A549 (cell line): ENCODE measurements at regions not wholly inside any gene's neighbourhood (a gene's known extent, or its start where the extent isn't known, plus 50 kb on each side); places are given as distances from the start of the nearest gene placed in this dataset.

Experiments used
- ATOH8 ChIP-seq: fragments of 250-450 bp; sonication (Bioruptor Pico); IDR thresholded peaks from 2 replicates; pipeline ENCODE4 v1.5.0; 2020; ENCODE audit warnings: low read depth, mild to moderate bottlenecking, moderate library complexity
- BHLHE40 ChIP-seq: IDR thresholded peaks from 2 replicates; pipeline ENCODE4 v1.6.1; 2012; ENCODE audit warnings: low read depth, low read length, inconsistent platforms
- CTCF ChIP-seq: fragments of >200 bp; sonication (Bioruptor Twin); formaldehyde crosslinking; IDR thresholded peaks from 3 replicates; pipeline ENCODE4 v1.5.1; 2016
- POLR2A ChIP-seq: IDR thresholded peaks from 2 replicates; pipeline ENCODE4 v1.6.1; 2012; ENCODE audit warnings: mild to moderate bottlenecking, low read length

GRCh38 chr14:65906344-65906743, 493.8 kb downstream of the FUT8 start:
- TF ChIP-seq CTCF, result no peak
- no peak for TF ChIP-seq BHLHE40
- TF ChIP-seq ATOH8, result no peak
- no peak for TF ChIP-seq POLR2A
